Bronchial epithelial cell (primary cell): ENCODE measurements at regions not wholly inside any gene's neighbourhood (a gene's known extent, or its start where the extent isn't known, plus 50 kb on each side); places are given as distances from the start of the nearest gene placed in this dataset.

Experiments
- DNase-seq: peaks from one replicate; pipeline ENCODE4 v3.0.0-alpha.2; 2010; ENCODE audit warnings: low read depth
- FAIRE-seq: peaks from 2 replicates; lab custom pipeline; 2011; peaks lifted over from hg19 to GRCh38; lab: Jason Lieb, UNC
- H3K27me3 ChIP-seq: 2 replicates; pipeline ENCODE4 v1.5.1; 2011; ENCODE audit warnings: low read length; ENCODE audit not compliant: control insufficient read depth, insufficient read depth
- H3K36me3 ChIP-seq: 2 replicates; pipeline ENCODE4 v1.5.1; 2011; ENCODE audit warnings: low read length; ENCODE audit not compliant: control insufficient read depth, insufficient read depth
- H3K4me3 ChIP-seq: 2 replicates; pipeline ENCODE4 v1.5.1; 2011; ENCODE audit warnings: mild to moderate bottlenecking, low read depth, low read length, control low read depth
- TF ChIP-seq, protein P1 (sequence below): IDR thresholded peaks from 2 replicates; pipeline ENCODE4 v1.5.1; 2011; ENCODE audit warnings: mild to moderate bottlenecking, moderate library complexity, low read length, control low read depth, inconsistent platforms; ENCODE audit not compliant: insufficient read depth, severe bottlenecking

GRCh38 chr18:45336448-45336847 lies 278.8 kb upstream of the SLC14A2 start:
- TF ChIP-seq, protein P1, sequence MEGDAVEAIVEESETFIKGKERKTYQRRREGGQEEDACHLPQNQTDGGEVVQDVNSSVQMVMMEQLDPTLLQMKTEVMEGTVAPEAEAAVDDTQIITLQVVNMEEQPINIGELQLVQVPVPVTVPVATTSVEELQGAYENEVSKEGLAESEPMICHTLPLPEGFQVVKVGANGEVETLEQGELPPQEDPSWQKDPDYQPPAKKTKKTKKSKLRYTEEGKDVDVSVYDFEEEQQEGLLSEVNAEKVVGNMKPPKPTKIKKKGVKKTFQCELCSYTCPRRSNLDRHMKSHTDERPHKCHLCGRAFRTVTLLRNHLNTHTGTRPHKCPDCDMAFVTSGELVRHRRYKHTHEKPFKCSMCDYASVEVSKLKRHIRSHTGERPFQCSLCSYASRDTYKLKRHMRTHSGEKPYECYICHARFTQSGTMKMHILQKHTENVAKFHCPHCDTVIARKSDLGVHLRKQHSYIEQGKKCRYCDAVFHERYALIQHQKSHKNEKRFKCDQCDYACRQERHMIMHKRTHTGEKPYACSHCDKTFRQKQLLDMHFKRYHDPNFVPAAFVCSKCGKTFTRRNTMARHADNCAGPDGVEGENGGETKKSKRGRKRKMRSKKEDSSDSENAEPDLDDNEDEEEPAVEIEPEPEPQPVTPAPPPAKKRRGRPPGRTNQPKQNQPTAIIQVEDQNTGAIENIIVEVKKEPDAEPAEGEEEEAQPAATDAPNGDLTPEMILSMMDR = no peak
- Histone ChIP-seq H3K4me3 (no peak overlapping the region), H3K27me3 (no peaks in the 10 kb centered on the region), H3K36me3 (no peaks in the 10 kb centered on the region)
- FAIRE-seq (no peak), DNase-seq (peak; percentile 45)

GRCh38 chr18:45337477-45337876 lies 277.8 kb upstream of the SLC14A2 start:
- no peak for FAIRE-seq
- Histone ChIP-seq H3K4me3 (no peak overlapping the region), H3K36me3 (no peaks in the 10 kb centered on the region), H3K27me3 (no peaks in the 10 kb centered on the region)
- TF ChIP-seq, protein P1 = no peak
- no peak for DNase-seq

DNA sequence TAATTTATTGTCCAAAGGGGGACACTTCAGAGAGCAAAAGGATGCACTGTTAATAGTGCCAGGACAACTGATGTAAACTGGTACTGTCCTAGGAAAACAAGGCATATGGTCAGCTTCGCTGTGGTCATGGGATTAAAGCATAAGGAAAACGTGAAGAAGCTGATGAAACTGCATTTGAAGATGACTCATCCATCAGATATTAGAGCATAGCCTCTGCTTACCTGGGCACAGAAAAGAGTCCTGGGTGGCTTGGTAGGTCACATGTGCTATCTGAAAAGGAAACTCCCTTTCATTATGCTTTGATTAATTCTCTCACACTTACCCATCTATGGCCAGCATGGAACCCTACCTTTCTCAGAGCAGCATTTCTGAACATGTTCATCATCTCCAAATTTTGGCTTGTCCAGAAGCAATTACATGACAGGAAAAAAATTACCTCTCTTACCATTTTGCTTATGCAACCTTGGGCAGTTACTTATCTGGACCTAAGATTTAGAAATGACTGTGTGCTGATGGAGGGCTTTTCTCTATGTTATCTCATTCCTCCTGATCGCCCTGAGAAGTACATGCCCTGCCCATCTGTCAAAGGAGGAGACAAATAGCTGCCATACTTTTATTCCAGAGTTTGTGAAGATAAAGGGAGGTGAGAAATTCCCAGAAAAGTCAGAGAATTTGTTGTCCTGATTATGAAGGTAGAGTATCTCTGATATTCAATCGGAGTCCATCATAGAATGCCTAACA lies 275.3 kb upstream of the SLC14A2 start:
- DNase-seq = peak; percentile 71
- Histone ChIP-seq H3K36me3 (no peaks in the 10 kb centered on the region), H3K27me3 (no peaks in the 10 kb centered on the region), H3K4me3 (no peak overlapping the region)
- TF ChIP-seq, protein P1 = no peak
- FAIRE-seq = peak; percentile 83

GRCh38 chr18:45340884-45341283 lies 274.4 kb upstream of the SLC14A2 start:
- Histone ChIP-seq H3K4me3 (no peak overlapping the region), H3K27me3 (no peaks in the 10 kb centered on the region), H3K36me3 (no peaks in the 10 kb centered on the region)
- TF ChIP-seq, protein P1 = no peak
- FAIRE-seq (no peak), DNase-seq (peak; percentile 77)

- no peak for DNase-seq
- TF ChIP-seq, protein P1 = peak; percentile 5
- H3K36me3 ChIP-seq = no peaks in the 10 kb centered on the region
- no peak for FAIRE-seq
- no peak overlapping the region for H3K4me3 ChIP-seq
- no peaks in the 10 kb centered on the region for H3K27me3 ChIP-seq
Measured at GRCh38 chr18:45341454-45341853, 273.8 kb upstream of the SLC14A2 start.

DNA sequence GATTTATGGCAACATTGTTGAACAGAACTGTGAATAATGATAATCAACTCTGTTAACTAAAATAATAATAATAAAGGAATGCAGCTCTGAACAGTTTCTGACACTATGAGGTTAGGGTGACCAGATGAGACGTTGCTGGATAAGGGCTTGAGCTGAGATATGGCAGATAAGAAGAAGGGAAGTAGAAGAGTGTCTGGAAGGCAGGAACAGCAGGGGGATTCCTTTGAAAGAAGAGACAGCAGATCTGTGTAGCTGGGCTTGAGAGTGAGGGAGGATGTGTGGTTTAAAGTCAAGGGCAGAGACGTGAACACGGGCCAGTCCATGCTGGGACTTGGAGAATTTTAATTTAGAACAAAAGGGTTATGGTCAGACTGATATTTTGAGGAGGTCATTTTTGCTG lies 273.1 kb upstream of the SLC14A2 start:
- DNase-seq (no peak), FAIRE-seq (no peak)
- H3K27me3 ChIP-seq = no peaks in the 10 kb centered on the region
- H3K4me3 ChIP-seq = no peak overlapping the region
- no peaks in the 10 kb centered on the region for H3K36me3 ChIP-seq
- TF ChIP-seq, protein P1 = no peak
